NOMO-1 treated with dmso at 0.1 percent for 144 hours (cell line): ENCODE measurements at regions not wholly inside any gene's neighbourhood (a gene's known extent, or its start where the extent isn't known, plus 50 kb on each side); places are given as distances from the start of the nearest gene placed in this dataset.

Experiments used
- DNase-seq: peaks from one replicate; lab custom pipeline; 2025; ENCODE audit not compliant: unreplicated experiment; lab: John Stamatoyannopoulos, UW

GRCh38 chr11:70501051-70501901, 102.9 kb downstream of the CTTN start:
- no peak for DNase-seq

- DNase-seq = no peak
Measured at GRCh38 chr11:70501933-70502540, 103.7 kb downstream of the CTTN start.

GRCh38 chr11:70502677-70503467, 104.5 kb downstream of the CTTN start:
- DNase-seq = no peak

GRCh38 chr11:70503468-70504221, 105.3 kb downstream of the CTTN start:
- DNase-seq = no peak

- no peak for DNase-seq
Measured at GRCh38 chr11:70504246-70505020, 106.1 kb downstream of the CTTN start.

- no peak for DNase-seq
Measured at GRCh38 chr11:70505331-70505731, 107.0 kb downstream of the CTTN start.

GRCh38 chr11:70505761-70506657, 107.7 kb downstream of the CTTN start:
- no peak for DNase-seq

GRCh38 chr11:70506658-70506970, 108.3 kb downstream of the CTTN start:
- no peak for DNase-seq

GRCh38 chr11:70506986-70507385, 108.7 kb downstream of the CTTN start:
- DNase-seq = no peak

- DNase-seq = no peak
Measured at GRCh38 chr11:70507466-70508230, 109.3 kb downstream of the CTTN start.

- DNase-seq = no peak
Measured at GRCh38 chr11:70508231-70508480, 109.8 kb downstream of the CTTN start.

GRCh38 chr11:70509476-70509875, 111.1 kb downstream of the CTTN start:
- DNase-seq = no peak

GRCh38 chr11:70510106-70510505, 111.8 kb downstream of the CTTN start:
- DNase-seq = no peak

GRCh38 chr11:70510571-70510970, 112.2 kb downstream of the CTTN start:
- DNase-seq = no peak

- no peak for DNase-seq
Measured at GRCh38 chr11:70511345-70511744, 113.0 kb downstream of the CTTN start.

- DNase-seq = no peak
Measured at GRCh38 chr11:70512716-70513115, 114.4 kb downstream of the CTTN start.

- no peak for DNase-seq
Measured at GRCh38 chr11:70517203-70517602, 118.9 kb downstream of the CTTN start.

GRCh38 chr11:70517988-70518907, 119.9 kb downstream of the CTTN start:
- DNase-seq = no peak
